ENCODE measurements at regions not wholly inside any gene's neighbourhood (a gene's known extent, or its start where the extent isn't known, plus 50 kb on each side); places are given as distances from the start of the nearest gene placed in this dataset.

DNA sequence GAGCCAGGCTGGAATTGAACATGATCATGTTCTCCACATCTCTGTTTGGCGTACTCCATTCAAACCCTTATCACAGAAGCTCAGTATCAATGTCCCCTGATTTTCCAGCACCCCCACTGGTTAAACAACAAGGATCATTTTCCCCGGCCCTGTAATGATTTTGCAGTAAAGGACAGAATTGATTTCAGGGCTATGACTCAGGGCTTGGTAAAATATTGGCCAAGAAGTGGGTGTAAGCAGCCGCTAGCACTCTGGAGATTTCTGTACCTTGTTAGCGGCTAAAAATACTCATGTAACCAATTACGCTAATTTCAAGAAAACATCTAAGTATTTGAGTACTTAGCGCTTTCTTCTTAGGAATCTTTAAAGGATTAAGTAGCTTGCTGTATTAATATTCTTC is 69.5 kb upstream of the FNDC3A start:
- Histone ChIP-seq H3K27ac (ENCODE audit: low read depth, low read length) (no peak overlapping the region), H3K4me3 (ENCODE audit: low read length) (no peak overlapping the region), H3K4me1 (ENCODE audit: control insufficient read depth, low read length) (no peaks in the 10 kb centered on the region), H3K79me2 (ENCODE audit: control insufficient read depth, low read length) (no peaks in the 10 kb centered on the region), H3K4me2 (ENCODE audit: low read length) (no peak overlapping the region), H3F3A (ENCODE audit: control insufficient read depth, insufficient read depth) (no peaks in the 10 kb centered on the region), H3K9me3 (ENCODE audit: control insufficient read depth, insufficient read depth, low read length) (no peaks in the 10 kb centered on the region), H3K36me3 (ENCODE audit: control insufficient read depth, low read length) (no peaks in the 10 kb centered on the region), H3K27me3 (ENCODE audit: control insufficient read depth, low read length) (peaks cover 5% of the 10 kb centered on the region; the same call in 1 of the 2 replicates), H4K20me1 (ENCODE audit: control insufficient read depth, insufficient read depth, low read depth, low read length) (no peaks in the 10 kb centered on the region), H3K9me2 (replicated peaks; ENCODE audit: control insufficient read depth, low read length) (no peaks in the 10 kb centered on the region)
- TF ChIP-seq EZH2phosphoT487 (IDR thresholded peaks at IDR 0.05; ENCODE audit: borderline replicate concordance, low read length), result no peak
- TF ChIP-seq, protein P1, sequence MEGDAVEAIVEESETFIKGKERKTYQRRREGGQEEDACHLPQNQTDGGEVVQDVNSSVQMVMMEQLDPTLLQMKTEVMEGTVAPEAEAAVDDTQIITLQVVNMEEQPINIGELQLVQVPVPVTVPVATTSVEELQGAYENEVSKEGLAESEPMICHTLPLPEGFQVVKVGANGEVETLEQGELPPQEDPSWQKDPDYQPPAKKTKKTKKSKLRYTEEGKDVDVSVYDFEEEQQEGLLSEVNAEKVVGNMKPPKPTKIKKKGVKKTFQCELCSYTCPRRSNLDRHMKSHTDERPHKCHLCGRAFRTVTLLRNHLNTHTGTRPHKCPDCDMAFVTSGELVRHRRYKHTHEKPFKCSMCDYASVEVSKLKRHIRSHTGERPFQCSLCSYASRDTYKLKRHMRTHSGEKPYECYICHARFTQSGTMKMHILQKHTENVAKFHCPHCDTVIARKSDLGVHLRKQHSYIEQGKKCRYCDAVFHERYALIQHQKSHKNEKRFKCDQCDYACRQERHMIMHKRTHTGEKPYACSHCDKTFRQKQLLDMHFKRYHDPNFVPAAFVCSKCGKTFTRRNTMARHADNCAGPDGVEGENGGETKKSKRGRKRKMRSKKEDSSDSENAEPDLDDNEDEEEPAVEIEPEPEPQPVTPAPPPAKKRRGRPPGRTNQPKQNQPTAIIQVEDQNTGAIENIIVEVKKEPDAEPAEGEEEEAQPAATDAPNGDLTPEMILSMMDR (IDR thresholded peaks at IDR 0.05; ENCODE audit: low read depth, low read length, poor library complexity, severe bottlenecking), result no peak

DNA sequence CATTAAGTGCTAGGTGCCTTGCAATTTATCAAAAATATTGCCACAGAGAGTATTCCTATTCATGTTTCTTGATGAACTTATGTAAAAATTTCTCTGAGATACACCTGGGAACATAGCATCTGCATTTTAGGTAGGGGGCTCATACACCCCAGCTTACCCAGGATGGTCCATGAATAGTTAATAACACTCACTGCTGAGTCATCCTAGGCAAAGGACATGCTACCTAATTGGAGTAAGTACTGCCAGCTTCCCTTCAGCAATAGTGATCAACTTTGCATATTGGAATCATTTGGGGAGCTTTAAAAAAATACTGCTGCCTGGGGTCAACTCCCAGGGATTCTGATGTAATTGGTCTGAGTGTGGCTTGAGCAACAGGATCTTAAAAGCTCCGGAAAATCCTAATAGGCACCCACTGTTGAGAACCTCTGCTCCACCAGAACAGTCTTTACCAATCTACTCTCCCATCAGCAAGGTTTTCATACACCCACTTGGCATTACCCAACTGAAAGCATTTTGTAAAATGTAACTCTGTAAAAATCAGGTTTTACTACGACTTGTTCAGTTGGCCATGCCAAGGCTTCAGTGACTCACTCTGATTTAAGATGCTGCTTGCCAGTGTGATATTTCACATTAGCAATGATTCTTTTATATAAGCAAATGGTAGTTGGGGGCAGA is 67.2 kb upstream of the FNDC3A start:
- H3K4me3 ChIP-seq (ENCODE audit: low read length), result no peak overlapping the region
- no peaks in the 10 kb centered on the region for H3K79me2 ChIP-seq (ENCODE audit: control insufficient read depth, low read length)
- no peaks in the 10 kb centered on the region for H4K20me1 ChIP-seq (ENCODE audit: control insufficient read depth, insufficient read depth, low read depth, low read length)
- H3K9me2 ChIP-seq (replicated peaks; ENCODE audit: control insufficient read depth, low read length), result no peaks in the 10 kb centered on the region
- no peak overlapping the region for H3K27ac ChIP-seq (ENCODE audit: low read depth, low read length)
- peaks cover 5% of the 10 kb centered on the region; the same call in 1 of the 2 replicates for H3K27me3 ChIP-seq (ENCODE audit: control insufficient read depth, low read length)
- no peaks in the 10 kb centered on the region for H3F3A ChIP-seq (ENCODE audit: control insufficient read depth, insufficient read depth)
- H3K4me2 ChIP-seq (ENCODE audit: low read length), result no peak overlapping the region
- H3K4me1 ChIP-seq (ENCODE audit: control insufficient read depth, low read length), result no peaks in the 10 kb centered on the region
- H3K9me3 ChIP-seq (ENCODE audit: control insufficient read depth, insufficient read depth, low read length), result no peaks in the 10 kb centered on the region
- H3K36me3 ChIP-seq (ENCODE audit: control insufficient read depth, low read length), result no peaks in the 10 kb centered on the region
- TF ChIP-seq, protein P1 (IDR thresholded peaks at IDR 0.05; ENCODE audit: low read depth, low read length, poor library complexity, severe bottlenecking), result no peak
- no peak for TF ChIP-seq EZH2phosphoT487 (IDR thresholded peaks at IDR 0.05; ENCODE audit: borderline replicate concordance, low read length)

DNA sequence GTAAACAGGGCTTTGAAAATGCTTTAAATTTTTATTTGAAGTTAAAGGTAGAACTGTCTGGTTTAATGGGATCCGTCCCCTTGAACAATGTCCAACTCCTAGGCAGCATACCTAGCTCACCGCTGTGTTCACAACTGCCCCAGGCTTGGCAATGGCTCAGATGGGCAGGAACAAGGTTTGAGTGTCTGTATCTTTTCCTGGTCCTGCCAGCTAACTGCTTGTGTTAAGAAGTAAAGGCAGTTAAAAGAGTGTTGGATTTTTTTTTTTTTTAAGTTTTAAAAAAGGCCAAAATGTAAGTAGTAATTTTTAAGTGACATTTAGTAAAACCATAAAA is 66.7 kb upstream of the FNDC3A start:
- Histone ChIP-seq H3F3A (ENCODE audit: control insufficient read depth, insufficient read depth) (no peaks in the 10 kb centered on the region), H3K27ac (ENCODE audit: low read depth, low read length) (no peak overlapping the region), H3K27me3 (ENCODE audit: control insufficient read depth, low read length) (peaks cover 3% of the 10 kb centered on the region; the same call in 1 of the 2 replicates), H3K4me2 (ENCODE audit: low read length) (no peak overlapping the region), H4K20me1 (ENCODE audit: control insufficient read depth, insufficient read depth, low read depth, low read length) (no peaks in the 10 kb centered on the region), H3K9me3 (ENCODE audit: control insufficient read depth, insufficient read depth, low read length) (no peaks in the 10 kb centered on the region), H3K9me2 (replicated peaks; ENCODE audit: control insufficient read depth, low read length) (no peaks in the 10 kb centered on the region), H3K4me1 (ENCODE audit: control insufficient read depth, low read length) (no peaks in the 10 kb centered on the region), H3K36me3 (ENCODE audit: control insufficient read depth, low read length) (no peaks in the 10 kb centered on the region), H3K79me2 (ENCODE audit: control insufficient read depth, low read length) (no peaks in the 10 kb centered on the region), H3K4me3 (ENCODE audit: low read length) (no peak overlapping the region)
- TF ChIP-seq EZH2phosphoT487 (IDR thresholded peaks at IDR 0.05; ENCODE audit: borderline replicate concordance, low read length), result no peak
- TF ChIP-seq, protein P1 (IDR thresholded peaks at IDR 0.05; ENCODE audit: low read depth, low read length, poor library complexity, severe bottlenecking), result no peak

All from DOHH2 (cell line).